CD14-positive monocyte (primary cell): ENCODE measurements at regions not wholly inside any gene's neighbourhood (a gene's known extent, or its start where the extent isn't known, plus 50 kb on each side); places are given as distances from the start of the nearest gene placed in this dataset.

Experiments
- DNase-seq, 3 donors: peaks; one replicate each; pipeline ENCODE4 v3.0.0-alpha.2; 2011 to 2022
- H2AFZ ChIP-seq: 2 replicates; pipeline ENCODE4 v1.6.0; 2012; ENCODE audit warnings: mild to moderate bottlenecking, low read depth, low read length, inconsistent platforms; ENCODE audit not compliant: insufficient read depth, poor library complexity, severe bottlenecking
- H3K27ac ChIP-seq, 2 donors: 1 replicate in 1 of 2; 2 replicates in 1 of 2; pipeline ENCODE4 v1.5.1; 2012 to 2013; ENCODE audit warnings: low read length in 2 of 2, control low read depth in 1 of 2, inconsistent platforms in 1 of 2, low read depth in 1 of 2, mild to moderate bottlenecking in 1 of 2
- H3K27me3 ChIP-seq, 2 donors: one replicate each; pipeline versions ENCODE4 v1.6.0 to v1.6.1; 2011 to 2013; ENCODE audit warnings: low read length in 2 of 2; ENCODE audit not compliant: control insufficient read depth in 2 of 2, insufficient read depth in 2 of 2
- H3K36me3 ChIP-seq, 2 donors: replicated peaks in 1 of 2; 1 replicate in 1 of 2; 2 replicates in 1 of 2; pipeline versions ENCODE4 v1.5.1 to v1.6.1; 2012 to 2013; ENCODE audit warnings: low read length in 2 of 2, control low read depth in 1 of 2, inconsistent platforms in 1 of 2, mild to moderate bottlenecking in 1 of 2; ENCODE audit not compliant: insufficient read depth in 2 of 2, control insufficient read depth in 1 of 2
- H3K4me1 ChIP-seq, 2 donors: 1 replicate in 1 of 2; 2 replicates in 1 of 2; pipeline versions ENCODE4 v1.5.1 to v1.6.1; 2012 to 2013; ENCODE audit warnings: low read length in 2 of 2, control low read depth in 1 of 2, inconsistent platforms in 1 of 2, mild to moderate bottlenecking in 1 of 2, moderate library complexity in 1 of 2; ENCODE audit not compliant: insufficient read depth in 2 of 2, control insufficient read depth in 1 of 2
- H3K4me2 ChIP-seq: replicated peaks from 2 replicates; pipeline ENCODE3; 2012; ENCODE audit warnings: low read length, moderate library complexity, mild to moderate bottlenecking; ENCODE audit not compliant: poor library complexity, severe bottlenecking; ENCODE audit errors: extremely low read depth
- H3K4me3 ChIP-seq, 3 experiments: fragments of 200-600 bp in 1 of 3; sonication (generic) in 1 of 3; replicated peaks in 1 of 3; 1 replicate in 2 of 3; 2 replicates in 1 of 3; pipeline ENCODE4 v1.5.1; 2011 to 2013; ENCODE audit warnings: low read length in 3 of 3, mild to moderate bottlenecking in 3 of 3, control low read depth in 2 of 3, low read depth in 2 of 3, inconsistent platforms in 1 of 3, moderate library complexity in 1 of 3
- H3K79me2 ChIP-seq: 2 replicates; pipeline ENCODE4 v1.6.0; 2012; ENCODE audit warnings: mild to moderate bottlenecking, control low read depth, inconsistent platforms, low read length, moderate library complexity; ENCODE audit not compliant: insufficient read depth
- H3K9ac ChIP-seq: 2 replicates; pipeline ENCODE4 v1.6.0; 2017; ENCODE audit warnings: low read length, mild to moderate bottlenecking; ENCODE audit not compliant: insufficient read depth, poor library complexity, severe bottlenecking
- H3K9me3 ChIP-seq, 2 donors: replicated peaks in 1 of 2; 1 replicate in 1 of 2; 2 replicates in 1 of 2; pipeline versions ENCODE4 v1.5.1 to v1.6.1; 2012 to 2013; ENCODE audit warnings: low read length in 2 of 2, control low read depth in 1 of 2; ENCODE audit not compliant: control insufficient read depth in 1 of 2, insufficient read depth in 1 of 2
- H4K20me1 ChIP-seq: 2 replicates; pipeline ENCODE4 v1.6.0; 2012; ENCODE audit warnings: mild to moderate bottlenecking, low read length, control low read depth, moderate library complexity; ENCODE audit not compliant: insufficient read depth
- H3K27ac Mint-ChIP-seq, 7 donors: one replicate each; pipeline ENCODE4 v1.8.0; 2020; ENCODE audit warnings: mild to moderate bottlenecking in 7 of 7, mixed read lengths in 7 of 7, moderate library complexity in 6 of 7, inconsistent platforms in 2 of 7
- H3K27me3 Mint-ChIP-seq, 3 donors: one replicate each; pipeline ENCODE4 v1.8.0; 2021 to 2022; ENCODE audit warnings: low read depth in 3 of 3, mild to moderate bottlenecking in 3 of 3, mixed read lengths in 3 of 3, moderate library complexity in 3 of 3, inconsistent platforms in 1 of 3
- H3K36me3 Mint-ChIP-seq, 2 donors: one replicate each; pipeline ENCODE4 v1.8.0; 2020; ENCODE audit warnings: mixed read lengths in 2 of 2, inconsistent platforms in 1 of 2, mild to moderate bottlenecking in 1 of 2
- H3K4me1 Mint-ChIP-seq: one replicate; pipeline ENCODE4 v1.8.0; 2020; ENCODE audit warnings: mild to moderate bottlenecking, mixed read lengths
- H3K4me3 Mint-ChIP-seq, 2 donors: one replicate each; pipeline ENCODE4 v1.8.0; 2020; ENCODE audit warnings: mild to moderate bottlenecking in 2 of 2, mixed read lengths in 2 of 2, moderate library complexity in 1 of 2
- H3K9me3 Mint-ChIP-seq, 7 donors: one replicate each; pipeline ENCODE4 v1.8.0; 2020 to 2022; ENCODE audit warnings: mixed read lengths in 7 of 7, mild to moderate bottlenecking in 6 of 7, moderate library complexity in 6 of 7, inconsistent platforms in 2 of 7
- WGBS: methylation state at CpG from one replicate; pipeline ENCODE4 v1.1.5; 2013; ENCODE audit warnings: missing lambda C conversion rate; ENCODE audit not compliant: insufficient coverage; 5-methylcytosine and 5-hydroxymethylcytosine counted together
- intact Hi-C, 2 donors: fragments of 100-400 bp; cut with micrococcal nuclease; formaldehyde crosslinking; loops; one replicate each; pipeline versions ENCODE4 v1.15.0 to v1.15.1; 2023
- TF ChIP-seq, protein P1 (sequence below): fragments of 200-600 bp; IDR thresholded peaks from one replicate; pipeline ENCODE4 v1.8.0; 2022; ENCODE audit warnings: antibody characterized with exemption, mild to moderate bottlenecking

DNA sequence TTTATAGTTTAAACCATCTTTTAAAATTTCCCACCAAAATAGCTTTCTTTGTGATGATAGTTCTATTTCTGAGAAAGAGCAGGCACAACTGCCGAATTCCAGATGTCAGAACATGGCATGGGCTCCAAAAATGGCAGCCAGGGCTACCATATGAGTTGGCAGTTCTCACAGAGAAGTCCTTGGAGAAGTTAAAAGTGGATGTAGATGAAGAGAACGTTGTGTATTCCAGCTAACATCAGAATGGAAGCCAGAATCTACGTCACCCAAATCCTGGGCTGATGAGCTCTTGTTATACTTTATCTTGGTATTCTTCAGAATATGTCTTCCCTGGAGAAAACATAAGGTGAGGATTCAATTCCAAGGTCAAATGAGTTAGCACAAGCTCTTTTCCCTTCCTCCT is 66.9 kb upstream of the BASP1 start:
- H3K9ac ChIP-seq = no peak overlapping the region
- no peaks in the 10 kb centered on the region for H3K27me3 ChIP-seq
- TF ChIP-seq, protein P1, sequence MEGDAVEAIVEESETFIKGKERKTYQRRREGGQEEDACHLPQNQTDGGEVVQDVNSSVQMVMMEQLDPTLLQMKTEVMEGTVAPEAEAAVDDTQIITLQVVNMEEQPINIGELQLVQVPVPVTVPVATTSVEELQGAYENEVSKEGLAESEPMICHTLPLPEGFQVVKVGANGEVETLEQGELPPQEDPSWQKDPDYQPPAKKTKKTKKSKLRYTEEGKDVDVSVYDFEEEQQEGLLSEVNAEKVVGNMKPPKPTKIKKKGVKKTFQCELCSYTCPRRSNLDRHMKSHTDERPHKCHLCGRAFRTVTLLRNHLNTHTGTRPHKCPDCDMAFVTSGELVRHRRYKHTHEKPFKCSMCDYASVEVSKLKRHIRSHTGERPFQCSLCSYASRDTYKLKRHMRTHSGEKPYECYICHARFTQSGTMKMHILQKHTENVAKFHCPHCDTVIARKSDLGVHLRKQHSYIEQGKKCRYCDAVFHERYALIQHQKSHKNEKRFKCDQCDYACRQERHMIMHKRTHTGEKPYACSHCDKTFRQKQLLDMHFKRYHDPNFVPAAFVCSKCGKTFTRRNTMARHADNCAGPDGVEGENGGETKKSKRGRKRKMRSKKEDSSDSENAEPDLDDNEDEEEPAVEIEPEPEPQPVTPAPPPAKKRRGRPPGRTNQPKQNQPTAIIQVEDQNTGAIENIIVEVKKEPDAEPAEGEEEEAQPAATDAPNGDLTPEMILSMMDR = no peak
- no peaks in the 10 kb centered on the region for H3K9me3 ChIP-seq
- H3K4me2 ChIP-seq = no peak overlapping the region
- H3K4me1 Mint-ChIP-seq = peaks cover 9% of the 10 kb centered on the region
- H3K79me2 ChIP-seq = no peaks in the 10 kb centered on the region
- WGBS = 89% methylated on average over 2 of the region's 3 CpGs
- peaks cover 0 to 3% (median 2%) of the 10 kb centered on the region in 7 donors for H3K9me3 Mint-ChIP-seq
- no peaks in the 10 kb centered on the region for H4K20me1 ChIP-seq
- peaks cover 8 to 10% of the 10 kb centered on the region in 2 donors for H3K4me1 ChIP-seq
- H3K27ac ChIP-seq = no peak overlapping the region
- H2AFZ ChIP-seq = no peak overlapping the region
- H3K27ac Mint-ChIP-seq = no peak overlapping the region
- H3K36me3 Mint-ChIP-seq = no peaks in the 10 kb centered on the region
- H3K4me3 ChIP-seq = no peak overlapping the region
- H3K27me3 Mint-ChIP-seq = peaks cover 5 to 10% (median 5%) of the 10 kb centered on the region in 3 donors
- H3K36me3 ChIP-seq = no peaks in the 10 kb centered on the region
- no peak overlapping the region for H3K4me3 Mint-ChIP-seq
- intact Hi-C loops = no loop called here
- no peak for DNase-seq

DNA sequence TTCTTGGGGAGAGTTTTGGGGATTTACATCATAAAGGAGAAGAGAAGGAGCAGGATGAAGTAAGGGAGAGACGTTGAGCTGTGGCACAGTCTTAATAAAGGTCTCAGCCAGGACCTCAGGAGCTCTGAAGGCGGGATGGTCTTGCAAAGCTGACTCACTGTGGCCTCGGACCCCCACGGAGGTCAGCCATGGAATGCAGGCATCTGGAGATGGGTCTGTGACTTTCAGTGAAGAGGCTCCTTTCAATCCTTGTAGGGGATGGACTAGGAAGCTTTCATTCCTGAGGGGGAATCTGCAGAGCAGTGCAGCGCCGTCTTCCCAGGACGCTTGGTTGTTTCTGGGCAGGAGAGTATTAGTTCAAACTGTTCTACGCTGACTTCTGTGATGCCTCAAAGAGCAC is 65.7 kb upstream of the BASP1 start:
- 91% methylated on average over 4 of the region's 8 CpGs for WGBS
- no peaks in the 10 kb centered on the region for H4K20me1 ChIP-seq
- H3K4me1 Mint-ChIP-seq = peaks cover 9% of the 10 kb centered on the region

More for the DNA sequence above, 65.7 kb upstream of the BASP1 start:
- no peaks in the 10 kb centered on the region for H3K79me2 ChIP-seq
- H3K27ac ChIP-seq = no peak overlapping the region
- H3K9ac ChIP-seq = no peak overlapping the region
- H3K36me3 ChIP-seq = no peaks in the 10 kb centered on the region
- H2AFZ ChIP-seq = no peak overlapping the region
- DNase-seq = no peak
- H3K27me3 Mint-ChIP-seq = peaks cover 2 to 8% (median 2%) of the 10 kb centered on the region in 3 donors
- TF ChIP-seq, protein P1 = no peak
- no peak overlapping the region for H3K4me2 ChIP-seq
- no peak overlapping the region for H3K27ac Mint-ChIP-seq
- no peak overlapping the region for H3K4me3 Mint-ChIP-seq
- H3K36me3 Mint-ChIP-seq = no peaks in the 10 kb centered on the region
- intact Hi-C loops = no loop called here
- no peaks in the 10 kb centered on the region for H3K27me3 ChIP-seq
- peaks cover 0 to 2% (median under 1%) of the 10 kb centered on the region in 7 donors for H3K9me3 Mint-ChIP-seq
- H3K9me3 ChIP-seq = no peaks in the 10 kb centered on the region
- H3K4me3 ChIP-seq = no peak overlapping the region
- H3K4me1 ChIP-seq = peaks cover 8 to 10% of the 10 kb centered on the region in 2 donors
